SK-N-SH (cell line): ENCODE measurements at regions not wholly inside any gene's neighbourhood (a gene's known extent, or its start where the extent isn't known, plus 50 kb on each side); places are given as distances from the start of the nearest gene placed in this dataset.

Experiments
- CTCF ChIA-PET: fragments of 300-600, 350-600 bp; formaldehyde crosslinking; extraction: SDS; loops from one replicate; lab custom pipeline; 2021; lab: Yijun Ruan, JAX
- POLR2A ChIA-PET: fragments of 350-600 bp; sonication (Branson Sonifier 250); formaldehyde crosslinking; extraction: SDS; loops from one replicate; lab custom pipeline; 2020; ENCODE audit warnings: antibody characterized with exemption, inconsistent platforms; lab: Yijun Ruan, JAX
- DNase-seq: peaks from one replicate; pipeline ENCODE4 v3.0.0; 2012
- H2AFZ ChIP-seq: fragments of 200-600 bp; sonication (generic); 2 replicates; pipeline ENCODE4 v1.8.1; 2016; ENCODE audit warnings: antibody characterized with exemption, mild to moderate bottlenecking, low read depth
- H3F3A ChIP-seq: fragments of 200-600 bp; sonication (generic); replicated peaks from 2 replicates; pipeline ENCODE3; 2016; ENCODE audit warnings: antibody characterized with exemption, mild to moderate bottlenecking; ENCODE audit not compliant: insufficient read depth
- H3K27ac ChIP-seq, 2 experiments: fragments of 200-500 bp in 1 of 2; fragments of 200-600 bp in 1 of 2; sonication (Bioruptor generic) in 1 of 2; sonication (generic), shearing (Covaris generic) in 1 of 2; 2 replicates each; pipeline versions ENCODE4 v1.5.1 to v1.6.1; 2014 to 2016; ENCODE audit warnings: low read depth in 2 of 2, inconsistent platforms in 1 of 2, low read length in 1 of 2, mild to moderate bottlenecking in 1 of 2, mixed read lengths in 1 of 2
- H3K27me3 ChIP-seq: fragments of 200-600 bp; sonication (generic), shearing (Covaris generic); 2 replicates; pipeline ENCODE4 v1.6.1; 2016; ENCODE audit warnings: mixed run types; ENCODE audit not compliant: insufficient read depth
- H3K36me3 ChIP-seq, 2 experiments: fragments of 200-500 bp in 1 of 2; fragments of 200-600 bp in 1 of 2; sonication (Bioruptor generic) in 1 of 2; sonication (generic) in 1 of 2; replicated peaks in 1 of 2; 2 replicates each; pipeline versions ENCODE3 to v1.5.1; 2014 to 2016; ENCODE audit warnings: low read length in 1 of 2, mild to moderate bottlenecking in 1 of 2; ENCODE audit not compliant: insufficient read depth in 2 of 2, control insufficient read depth in 1 of 2
- H3K4me1 ChIP-seq, 2 experiments: fragments of 200-500 bp in 1 of 2; fragments of 200-600 bp in 1 of 2; sonication (Bioruptor generic) in 1 of 2; sonication (generic), shearing (Covaris generic) in 1 of 2; 2 replicates each; pipeline versions ENCODE4 v1.5.1 to v1.6.1; 2014 to 2016; ENCODE audit warnings: low read depth in 1 of 2, low read length in 1 of 2, mixed run types in 1 of 2; ENCODE audit not compliant: insufficient read depth in 2 of 2, control insufficient read depth in 1 of 2
- H3K4me2 ChIP-seq: fragments of 200-600 bp; sonication (generic), shearing (Covaris generic); 2 replicates; pipeline ENCODE4 v1.6.1; 2017; ENCODE audit warnings: mixed run types
- H3K4me3 ChIP-seq, 2 experiments: fragments of 200-500 bp in 1 of 2; fragments of 200-600 bp in 1 of 2; sonication (Bioruptor generic) in 1 of 2; sonication (generic), shearing (Covaris generic) in 1 of 2; 2 replicates each; pipeline versions ENCODE4 v1.5.1 to v1.8.1; 2014 to 2016; ENCODE audit warnings: low read depth in 2 of 2, inconsistent platforms in 1 of 2, low read length in 1 of 2, mild to moderate bottlenecking in 1 of 2, mixed read lengths in 1 of 2, moderate library complexity in 1 of 2
- H3K79me2 ChIP-seq: fragments of 200-600 bp; sonication (generic); 2 replicates; pipeline ENCODE4 v1.8.1; 2017; ENCODE audit warnings: mild to moderate bottlenecking; ENCODE audit not compliant: insufficient read depth
- H3K9ac ChIP-seq: fragments of 200-600 bp; sonication (generic); 2 replicates; pipeline ENCODE4 v1.6.1; 2017; ENCODE audit warnings: mixed run types
- H3K9me2 ChIP-seq: fragments of 200-600 bp; sonication (generic); 2 replicates; pipeline ENCODE4 v1.6.1; 2017; ENCODE audit warnings: mixed run types
- H3K9me3 ChIP-seq: fragments of 200-600 bp; sonication (generic); 2 replicates; pipeline ENCODE4 v1.6.1; 2017; ENCODE audit warnings: mixed run types, mild to moderate bottlenecking, moderate library complexity
- H4K20me1 ChIP-seq: fragments of 200-600 bp; sonication (generic); 2 replicates; pipeline ENCODE4 v1.6.1; 2017; ENCODE audit warnings: mild to moderate bottlenecking, mixed run types; ENCODE audit not compliant: insufficient read depth
- CHD2 ChIP-seq: fragments of 150-350 bp; IDR thresholded peaks from 2 replicates; pipeline ENCODE4 v1.6.1; 2018; ENCODE audit warnings: low read length; ENCODE audit not compliant: partially characterized antibody
- CTCF ChIP-seq: fragments of 200-600 bp; sonication (generic); IDR thresholded peaks from 2 replicates; pipeline ENCODE4 v1.6.1; 2017; ENCODE audit warnings: antibody characterized with exemption, mild to moderate bottlenecking, moderate library complexity
- ELF1 ChIP-seq: IDR thresholded peaks from 2 replicates; pipeline ENCODE4 v1.4.0; 2012
- EP300 ChIP-seq, 2 experiments: IDR thresholded peaks; 2 replicates each; pipeline versions ENCODE4 v1.4.0 to v1.6.1; 2012; ENCODE audit warnings: borderline replicate concordance in 1 of 2, low read depth in 1 of 2, low read length in 1 of 2
- FOSL2 ChIP-seq: IDR thresholded peaks from 2 replicates; pipeline ENCODE4 v1.4.0; 2012; ENCODE audit warnings: low read depth, mild to moderate bottlenecking, moderate library complexity, borderline replicate concordance
- FOXJ3 ChIP-seq: sonication (generic); formaldehyde crosslinking; IDR thresholded peaks from 2 replicates; pipeline ENCODE4 v1.5.1; 2020; ENCODE audit warnings: mild to moderate bottlenecking, missing genetic modification reagents
- GATA2 ChIP-seq: sonication (generic); formaldehyde crosslinking; IDR thresholded peaks from 2 replicates; pipeline ENCODE4 v1.5.0; 2020; ENCODE audit warnings: mild to moderate bottlenecking, missing genetic modification reagents
- IRF3 ChIP-seq: fragments of 150-350 bp; IDR thresholded peaks from 2 replicates; pipeline ENCODE4 v1.6.1; 2016; ENCODE audit warnings: mild to moderate bottlenecking, low read depth, low read length
- MAX ChIP-seq: IDR thresholded peaks from 2 replicates; pipeline ENCODE4 v1.4.0; 2012; ENCODE audit warnings: low read depth
- MXI1 ChIP-seq: IDR thresholded peaks from 2 replicates; pipeline ENCODE4 v1.6.1; 2012; ENCODE audit warnings: mild to moderate bottlenecking, low read depth, low read length, improper control_type of control experiment
- NFIC ChIP-seq: IDR thresholded peaks from 2 replicates; pipeline ENCODE4 v1.4.0; 2012; ENCODE audit warnings: borderline replicate concordance
- NRF1 ChIP-seq: IDR thresholded peaks from 2 replicates; pipeline ENCODE4 v1.6.1; 2012; ENCODE audit warnings: low read depth, mild to moderate bottlenecking, low read length
- PBX3 ChIP-seq: IDR thresholded peaks from 2 replicates; pipeline ENCODE4; 2012
- POLR2AphosphoS5 ChIP-seq: IDR thresholded peaks from 2 replicates; pipeline ENCODE4 v1.6.1; 2012; ENCODE audit warnings: low read depth, low read length
- RAD21 ChIP-seq: IDR thresholded peaks from 2 replicates; pipeline ENCODE4 v1.6.1; 2012; ENCODE audit warnings: mild to moderate bottlenecking, low read length
- RCOR1 ChIP-seq: fragments of 150-350 bp; IDR thresholded peaks from 2 replicates; pipeline ENCODE4 v1.6.1; 2017; ENCODE audit warnings: antibody characterized with exemption, low read length
- REST ChIP-seq: IDR thresholded peaks from 2 replicates; pipeline ENCODE4 v1.6.1; 2012; ENCODE audit warnings: mild to moderate bottlenecking, low read depth, low read length, moderate library complexity
- SIN3A ChIP-seq: IDR thresholded peaks from 2 replicates; pipeline ENCODE4 v1.6.1; 2012; ENCODE audit warnings: low read depth, mild to moderate bottlenecking, low read length, moderate library complexity, borderline replicate concordance
- YY1 ChIP-seq: IDR thresholded peaks from 2 replicates; pipeline ENCODE4 v1.4.0; 2012; ENCODE audit warnings: low read depth, mild to moderate bottlenecking
- WGBS: methylation state at CpG from one replicate; pipeline ENCODE4 v1.1.6; 2017; ENCODE audit warnings: low lambda C conversion rate; 5-methylcytosine and 5-hydroxymethylcytosine counted together

- H3K27ac ChIP-seq = no peak overlapping the region
- H3K9me3 ChIP-seq = no peaks in the 10 kb centered on the region
- DNase-seq = no peak
- no peak overlapping the region for H2AFZ ChIP-seq
- no peaks in the 10 kb centered on the region for H3K36me3 ChIP-seq
- no peaks in the 10 kb centered on the region for H3K9me2 ChIP-seq
- H3K79me2 ChIP-seq = no peaks in the 10 kb centered on the region
- no peak overlapping the region for H3K4me3 ChIP-seq
- no peaks in the 10 kb centered on the region for H3K27me3 ChIP-seq
- ChIA-PET CTCF (no interaction called here), POLR2A (no interaction called here)
- H3K9ac ChIP-seq = no peak overlapping the region
- no peaks in the 10 kb centered on the region for H3F3A ChIP-seq
- 1% methylated on average over 2 of the region's 3 CpGs for WGBS
- no peak overlapping the region for H3K4me2 ChIP-seq
- TF ChIP-seq PBX3 (no peak), NRF1 (no peak), IRF3 (no peak)
- no peaks in the 10 kb centered on the region for H3K4me1 ChIP-seq
- H4K20me1 ChIP-seq = no peaks in the 10 kb centered on the region
Observed at GRCh38 chr14:86279405-86279804, 749.5 kb downstream of the FLRT2 start.

- POLR2A ChIA-PET = no interaction called here
- CTCF ChIA-PET = no interaction called here
Observed at GRCh38 chr14:86257973-86258372, 728.0 kb downstream of the FLRT2 start.

More at GRCh38 chr14:86257973-86258372, 728.0 kb downstream of the FLRT2 start:
- Histone ChIP-seq H3K27me3 (no peaks in the 10 kb centered on the region), H4K20me1 (no peaks in the 10 kb centered on the region), H3K4me2 (no peak overlapping the region), H2AFZ (no peak overlapping the region), H3K79me2 (no peaks in the 10 kb centered on the region), H3K4me3 (no peak overlapping the region), H3K9me3 (no peaks in the 10 kb centered on the region), H3K9ac (no peak overlapping the region), H3K4me1 (no peaks in the 10 kb centered on the region), H3F3A (no peaks in the 10 kb centered on the region), H3K36me3 (no peaks in the 10 kb centered on the region), H3K27ac (no peak overlapping the region), H3K9me2 (no peaks in the 10 kb centered on the region)
- DNase-seq = no peak
- 5% methylated on average over 2 of the region's 2 CpGs for WGBS
- no peak for TF ChIP-seq MAX
- no peak for TF ChIP-seq RAD21
- no peak for TF ChIP-seq FOSL2
- TF ChIP-seq GATA2 (CRISPR knock-in tag) = no peak
- TF ChIP-seq FOXJ3 (CRISPR knock-in tag) = no peak
- no peak for TF ChIP-seq YY1
- no peak for TF ChIP-seq MXI1
- no peak for TF ChIP-seq ELF1
- TF ChIP-seq CHD2 = no peak
- TF ChIP-seq POLR2AphosphoS5 = no peak
- TF ChIP-seq NFIC = no peak
- TF ChIP-seq CTCF = no peak
- no peak for TF ChIP-seq RCOR1
- no peak for TF ChIP-seq IRF3
- no peak for TF ChIP-seq EP300 (IDR thresholded peaks at IDR 0.05; ENCODE audit: borderline replicate concordance in 1 of 2, low read depth in 1 of 2, low read length in 1 of 2)
- TF ChIP-seq SIN3A = no peak
- TF ChIP-seq REST = no peak
